ENCODE measurements at regions not wholly inside any gene's neighbourhood (a gene's known extent, or its start where the extent isn't known, plus 50 kb on each side); places are given as distances from the start of the nearest gene placed in this dataset.
"Not testable (repeated sequence)": the region's sequence is repeated elsewhere in the genome, so short reads cannot be mapped to it uniquely, and the experiment has no call there.

GRCh38 chr15:62649793-62650420 lies 392.6 kb upstream of the TPM1 start:
- no peak for DNase-seq

GRCh38 chr15:62653122-62653521 lies 389.4 kb upstream of the TPM1 start:
- no peak for DNase-seq

DNA sequence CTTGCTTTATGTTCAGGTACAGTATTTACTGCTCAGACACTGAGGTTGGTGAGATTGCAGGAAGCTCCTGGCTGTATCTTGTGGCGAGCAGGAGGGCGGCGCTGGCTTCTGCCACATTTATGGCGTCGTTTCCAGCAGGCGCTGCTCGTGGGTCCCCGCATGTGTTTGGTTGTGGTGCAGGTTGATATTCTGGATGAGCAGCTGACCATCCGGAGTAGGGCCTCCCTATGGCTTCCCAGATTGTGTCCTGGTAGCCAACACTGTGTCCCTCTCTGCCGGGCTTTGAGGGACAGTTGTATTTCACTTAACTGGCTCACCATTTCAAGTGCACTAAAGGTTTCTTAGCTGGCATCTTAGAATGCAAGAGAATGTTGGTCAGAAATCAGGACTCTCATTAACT lies 386.5 kb upstream of the TPM1 start:
- DNase-seq: no peak

DNA sequence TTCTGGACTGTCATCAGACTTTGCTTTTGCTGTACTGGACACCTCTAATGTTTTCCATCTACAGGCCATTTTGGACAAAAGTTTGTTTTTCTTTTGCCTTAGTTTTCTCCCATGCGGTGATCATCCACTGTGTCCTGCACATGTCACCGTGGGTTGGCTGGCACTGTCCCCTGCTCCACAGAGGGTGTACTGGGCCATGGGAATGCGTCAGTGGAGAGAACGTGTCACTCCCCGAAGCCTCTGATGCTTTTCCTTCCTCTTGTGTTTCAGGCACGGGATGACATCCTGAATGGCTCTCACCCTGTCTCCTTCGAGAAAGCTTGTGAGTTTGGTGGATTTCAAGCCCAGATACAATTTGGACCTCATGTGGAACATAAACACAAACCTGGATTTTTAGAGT lies 385.0 kb upstream of the TPM1 start:
- peak; percentile 9 for DNase-seq

DNA sequence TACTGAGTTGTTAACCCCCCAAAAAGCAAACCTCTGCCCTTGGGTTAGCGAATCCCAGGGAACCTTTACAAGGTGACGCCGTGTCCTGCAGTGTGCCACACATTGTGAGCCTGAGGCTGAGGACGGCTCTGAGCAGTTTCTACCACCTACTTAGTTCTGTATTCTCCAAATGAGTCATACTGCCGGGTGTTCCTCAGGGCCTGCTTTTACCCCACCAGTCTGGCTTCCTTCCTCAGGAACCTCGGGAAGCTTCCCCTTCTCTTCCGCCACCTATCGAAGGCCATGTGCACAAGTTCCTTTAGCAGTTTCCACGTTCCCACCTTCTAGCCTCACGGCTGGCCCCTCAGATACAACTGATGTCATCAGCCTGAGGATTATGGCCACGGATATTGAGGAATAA lies 384.0 kb upstream of the TPM1 start:
- peak; percentile 12 for DNase-seq

GRCh38 chr15:62663547-62663946 lies 379.0 kb upstream of the TPM1 start:
- no peak for DNase-seq

DNA sequence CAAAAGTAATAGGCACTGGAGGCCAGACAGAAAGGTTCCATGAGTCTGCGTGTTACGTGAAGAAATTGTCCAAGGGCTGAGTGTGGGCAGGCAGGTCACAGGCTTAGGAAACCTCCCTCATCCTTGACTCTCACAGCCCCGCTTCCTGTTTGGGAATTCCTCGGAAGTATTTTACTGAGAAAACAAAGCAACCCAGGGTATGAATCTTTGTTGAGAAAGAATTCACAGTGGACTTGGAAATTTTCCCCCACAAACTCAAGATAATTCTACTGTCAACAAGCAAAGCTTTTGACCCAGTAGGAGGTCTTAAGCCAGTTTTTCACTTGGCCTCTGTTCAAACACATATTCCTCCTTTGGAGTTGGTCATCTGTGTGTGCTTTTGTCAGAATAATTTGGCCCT lies 377.1 kb upstream of the TPM1 start:
- peak; percentile 54 for DNase-seq

GRCh38 chr15:62666046-62666445 lies 376.5 kb upstream of the TPM1 start:
- no peak for DNase-seq

- DNase-seq: no peak
These were observed 370.3 kb upstream of the TPM1 start for GRCh38 chr15:62672268-62672667.

GRCh38 chr15:62676891-62677290 lies 365.7 kb upstream of the TPM1 start:
- no peak for DNase-seq

GRCh38 chr15:62681939-62682896 lies 360.3 kb upstream of the TPM1 start:
- no peak for DNase-seq

GRCh38 chr15:62683192-62683591 lies 359.4 kb upstream of the TPM1 start:
- not testable (repeated sequence) for DNase-seq

DNA sequence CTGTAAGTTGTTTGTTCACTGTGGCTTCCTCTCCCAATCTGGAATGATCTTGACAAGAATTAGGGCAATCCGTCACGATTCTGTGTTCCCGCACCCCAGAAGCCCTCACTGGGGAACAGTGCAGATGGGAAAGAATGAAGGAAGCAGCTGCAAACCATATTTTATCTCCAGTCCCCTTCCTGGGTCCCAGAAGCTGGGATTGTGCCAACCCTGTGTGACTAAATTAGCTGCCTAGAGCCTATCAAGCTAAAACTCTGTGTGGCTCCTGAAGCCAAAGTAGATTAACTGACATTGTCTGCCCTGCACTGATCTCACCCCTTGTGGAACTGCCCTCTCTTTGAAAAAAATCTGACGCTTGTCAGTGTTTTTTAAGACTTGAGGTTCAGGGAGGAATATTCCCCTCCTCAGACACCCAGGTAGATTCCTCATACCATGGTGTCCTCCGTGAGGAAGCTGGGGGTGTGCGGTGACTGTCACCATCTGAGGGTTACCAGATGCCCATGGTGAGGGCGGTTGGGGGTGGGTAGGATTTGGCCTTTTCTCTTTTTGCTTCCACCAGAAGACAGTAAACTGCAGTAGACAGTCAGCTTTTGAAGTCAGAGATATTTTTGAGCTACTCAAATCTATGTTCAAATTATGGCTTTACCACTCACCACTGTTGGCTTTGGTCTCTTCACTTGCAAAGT lies 358.3 kb upstream of the TPM1 start:
- DNase-seq: no peak

GRCh38 chr15:62691008-62691407 lies 351.5 kb upstream of the TPM1 start:
- DNase-seq: no peak

GRCh38 chr15:62697636-62698035 lies 344.9 kb upstream of the TPM1 start:
- no peak for DNase-seq

- no peak for DNase-seq
These were observed 343.9 kb upstream of the TPM1 start for GRCh38 chr15:62698646-62699045.

DNA sequence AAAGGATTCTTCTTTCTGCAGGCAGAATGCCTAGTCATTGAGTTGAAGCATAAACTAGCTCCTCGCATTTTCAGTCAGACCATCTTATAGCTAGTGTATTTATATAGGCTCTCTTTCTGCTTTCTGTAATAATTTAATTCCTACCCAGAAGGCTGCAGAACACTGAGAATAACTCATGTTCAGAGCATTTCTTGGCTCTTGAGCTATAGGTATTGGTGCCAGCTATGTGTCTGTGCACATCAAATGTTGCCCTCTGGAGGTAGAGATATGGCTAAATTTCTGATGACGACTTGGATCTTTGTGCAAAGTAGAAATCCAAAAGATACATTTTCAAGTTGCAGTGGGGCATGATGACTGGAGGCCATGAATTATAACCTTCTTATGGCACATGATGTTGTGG lies 336.2 kb upstream of the TPM1 start:
- no peak for DNase-seq

GRCh38 chr15:62708470-62708869 lies 334.1 kb upstream of the TPM1 start:
- DNase-seq: no peak

GRCh38 chr15:62709261-62709660 lies 333.3 kb upstream of the TPM1 start:
- no peak for DNase-seq

- peak; percentile 9 for DNase-seq
These were observed 330.7 kb upstream of the TPM1 start for GRCh38 chr15:62711691-62712454.

- DNase-seq: no peak
These were observed 330.1 kb upstream of the TPM1 start for GRCh38 chr15:62712455-62712839.

- DNase-seq: no peak
These were observed 326.6 kb upstream of the TPM1 start for GRCh38 chr15:62715946-62716345.

GRCh38 chr15:62717496-62717895 lies 325.1 kb upstream of the TPM1 start:
- DNase-seq: no peak
